ENCODE measurements at regions not wholly inside any gene's neighbourhood (a gene's known extent, or its start where the extent isn't known, plus 50 kb on each side); places are given as distances from the start of the nearest gene placed in this dataset.

DNA sequence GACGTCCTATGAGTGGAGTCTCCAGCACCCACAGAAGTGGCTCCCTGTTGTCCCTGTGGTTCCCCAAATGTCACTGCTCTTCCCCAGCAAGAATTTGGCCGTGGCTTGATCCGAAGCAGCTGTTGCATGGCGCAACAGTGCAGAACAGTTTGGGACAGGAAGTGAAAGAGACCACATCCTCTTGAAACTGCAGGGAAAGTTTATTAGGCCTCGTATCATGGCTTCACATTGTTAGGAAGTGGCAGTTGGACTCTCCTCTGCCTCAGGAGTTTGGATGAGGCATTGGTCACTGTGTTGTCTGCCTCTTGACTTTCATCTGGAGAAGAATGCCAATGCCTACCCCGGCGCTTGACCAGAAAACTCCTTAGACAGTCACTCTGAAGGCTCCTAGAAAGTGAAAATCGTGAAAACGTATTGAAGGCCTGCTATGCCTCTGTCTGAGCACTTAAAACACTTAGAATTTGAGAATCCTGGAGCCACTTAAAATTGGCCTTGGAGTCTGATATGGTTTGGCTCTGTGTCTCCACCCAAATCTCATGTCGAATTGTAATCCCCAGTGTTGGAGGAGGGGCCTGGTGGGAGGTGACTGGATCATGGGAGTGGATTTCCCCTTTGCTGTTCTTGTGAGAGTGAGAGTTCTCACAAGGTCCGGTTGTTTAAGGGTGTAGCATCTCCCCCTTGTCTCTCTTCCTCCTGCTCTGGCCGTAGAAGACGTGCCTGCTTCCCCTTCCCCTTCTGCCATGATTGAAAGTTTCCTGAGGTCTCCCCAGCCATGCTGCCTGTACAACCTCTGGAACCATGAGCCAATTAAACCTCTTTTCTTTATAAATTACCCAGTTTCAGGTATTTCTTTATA is 334.9 kb upstream of the JARID2 start:
- TF ChIP-seq, protein P1, sequence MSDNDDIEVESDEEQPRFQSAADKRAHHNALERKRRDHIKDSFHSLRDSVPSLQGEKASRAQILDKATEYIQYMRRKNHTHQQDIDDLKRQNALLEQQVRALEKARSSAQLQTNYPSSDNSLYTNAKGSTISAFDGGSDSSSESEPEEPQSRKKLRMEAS (CRISPR knock-in tag; IDR thresholded peaks at IDR 0.05), result no peak
- TF ChIP-seq, protein P2, sequence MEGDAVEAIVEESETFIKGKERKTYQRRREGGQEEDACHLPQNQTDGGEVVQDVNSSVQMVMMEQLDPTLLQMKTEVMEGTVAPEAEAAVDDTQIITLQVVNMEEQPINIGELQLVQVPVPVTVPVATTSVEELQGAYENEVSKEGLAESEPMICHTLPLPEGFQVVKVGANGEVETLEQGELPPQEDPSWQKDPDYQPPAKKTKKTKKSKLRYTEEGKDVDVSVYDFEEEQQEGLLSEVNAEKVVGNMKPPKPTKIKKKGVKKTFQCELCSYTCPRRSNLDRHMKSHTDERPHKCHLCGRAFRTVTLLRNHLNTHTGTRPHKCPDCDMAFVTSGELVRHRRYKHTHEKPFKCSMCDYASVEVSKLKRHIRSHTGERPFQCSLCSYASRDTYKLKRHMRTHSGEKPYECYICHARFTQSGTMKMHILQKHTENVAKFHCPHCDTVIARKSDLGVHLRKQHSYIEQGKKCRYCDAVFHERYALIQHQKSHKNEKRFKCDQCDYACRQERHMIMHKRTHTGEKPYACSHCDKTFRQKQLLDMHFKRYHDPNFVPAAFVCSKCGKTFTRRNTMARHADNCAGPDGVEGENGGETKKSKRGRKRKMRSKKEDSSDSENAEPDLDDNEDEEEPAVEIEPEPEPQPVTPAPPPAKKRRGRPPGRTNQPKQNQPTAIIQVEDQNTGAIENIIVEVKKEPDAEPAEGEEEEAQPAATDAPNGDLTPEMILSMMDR (IDR thresholded peaks at IDR 0.05), result no peak
- TF ChIP-seq ZNF263 (CRISPR knock-in tag; IDR thresholded peaks at IDR 0.05; ENCODE audit: low read depth), result no peak
- TF ChIP-seq, protein P3, sequence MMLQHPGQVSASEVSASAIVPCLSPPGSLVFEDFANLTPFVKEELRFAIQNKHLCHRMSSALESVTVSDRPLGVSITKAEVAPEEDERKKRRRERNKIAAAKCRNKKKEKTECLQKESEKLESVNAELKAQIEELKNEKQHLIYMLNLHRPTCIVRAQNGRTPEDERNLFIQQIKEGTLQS (CRISPR knock-in tag; conservative IDR thresholded peaks at IDR 0.05), result no peak
- TF ChIP-seq ESRRA (CRISPR knock-in tag; IDR thresholded peaks at IDR 0.05; ENCODE audit: borderline replicate concordance), result no peak
- TF ChIP-seq, protein P4, sequence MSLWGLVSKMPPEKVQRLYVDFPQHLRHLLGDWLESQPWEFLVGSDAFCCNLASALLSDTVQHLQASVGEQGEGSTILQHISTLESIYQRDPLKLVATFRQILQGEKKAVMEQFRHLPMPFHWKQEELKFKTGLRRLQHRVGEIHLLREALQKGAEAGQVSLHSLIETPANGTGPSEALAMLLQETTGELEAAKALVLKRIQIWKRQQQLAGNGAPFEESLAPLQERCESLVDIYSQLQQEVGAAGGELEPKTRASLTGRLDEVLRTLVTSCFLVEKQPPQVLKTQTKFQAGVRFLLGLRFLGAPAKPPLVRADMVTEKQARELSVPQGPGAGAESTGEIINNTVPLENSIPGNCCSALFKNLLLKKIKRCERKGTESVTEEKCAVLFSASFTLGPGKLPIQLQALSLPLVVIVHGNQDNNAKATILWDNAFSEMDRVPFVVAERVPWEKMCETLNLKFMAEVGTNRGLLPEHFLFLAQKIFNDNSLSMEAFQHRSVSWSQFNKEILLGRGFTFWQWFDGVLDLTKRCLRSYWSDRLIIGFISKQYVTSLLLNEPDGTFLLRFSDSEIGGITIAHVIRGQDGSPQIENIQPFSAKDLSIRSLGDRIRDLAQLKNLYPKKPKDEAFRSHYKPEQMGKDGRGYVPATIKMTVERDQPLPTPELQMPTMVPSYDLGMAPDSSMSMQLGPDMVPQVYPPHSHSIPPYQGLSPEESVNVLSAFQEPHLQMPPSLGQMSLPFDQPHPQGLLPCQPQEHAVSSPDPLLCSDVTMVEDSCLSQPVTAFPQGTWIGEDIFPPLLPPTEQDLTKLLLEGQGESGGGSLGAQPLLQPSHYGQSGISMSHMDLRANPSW (CRISPR knock-in tag; conservative IDR thresholded peaks at IDR 0.05; ENCODE audit: low read depth), result no peak
- no peak for TF ChIP-seq NFE2L1 (CRISPR knock-in tag; IDR thresholded peaks at IDR 0.05)
- TF ChIP-seq SP1 (CRISPR knock-in tag; conservative IDR thresholded peaks at IDR 0.05), result no peak
- no peak for TF ChIP-seq TEAD4 (CRISPR knock-in tag; IDR thresholded peaks at IDR 0.05)
